Endothelial cell of umbilical vein (primary cell): ENCODE measurements at regions not wholly inside any gene's neighbourhood (a gene's known extent, or its start where the extent isn't known, plus 50 kb on each side); places are given as distances from the start of the nearest gene placed in this dataset.

Source experiments
- BruUV-seq: library from RNA; stranded (reverse); fragments of 400-500 nt; replicated peaks from 2 replicates; lab custom pipeline; 2021; lab: Mats Ljungman, UMichigan
- CTCF ChIA-PET: fragments of 300-600, 350-600 bp; sonication (Branson Sonifier 250); formaldehyde crosslinking; loops from one replicate; lab custom pipeline; 2021; ENCODE audit warnings: antibody characterized with exemption, inconsistent platforms; lab: Charles Lee
- POLR2A ChIA-PET: fragments of 300-600, 350-600 bp; sonication (Branson Sonifier 250); formaldehyde crosslinking; loops from one replicate; lab custom pipeline; 2021; ENCODE audit warnings: antibody characterized with exemption, inconsistent platforms; lab: Charles Lee
- DNase-seq: peaks from one replicate; pipeline ENCODE4 v3.0.0-alpha.2; 2011; ENCODE audit warnings: low read depth, low spot score
- FAIRE-seq: peaks from 2 replicates; lab custom pipeline; 2011; peaks lifted over from hg19 to GRCh38; lab: Jason Lieb, UNC
- H2AFZ ChIP-seq: 2 replicates; pipeline ENCODE4 v1.6.0; 2012; ENCODE audit warnings: low read depth, low read length, control low read depth, inconsistent platforms
- H3K27ac ChIP-seq: 2 replicates; pipeline ENCODE4 v1.5.1; 2011; ENCODE audit warnings: low read depth, mild to moderate bottlenecking, control low read depth, low read length, moderate library complexity; ENCODE audit not compliant: insufficient read depth
- H3K27me3 ChIP-seq, 2 experiments: 2 replicates each; pipeline versions ENCODE4 v1.6.0 to v1.6.1; 2011; ENCODE audit warnings: low read length in 2 of 2, mixed read lengths in 1 of 2; ENCODE audit not compliant: control insufficient read depth in 2 of 2, insufficient read depth in 2 of 2
- H3K36me3 ChIP-seq, 2 experiments: 2 replicates in 1 of 2; 3 replicates in 1 of 2; pipeline ENCODE4 v1.5.1; 2011; ENCODE audit warnings: low read length in 2 of 2, mild to moderate bottlenecking in 1 of 2, moderate library complexity in 1 of 2; ENCODE audit not compliant: control insufficient read depth in 2 of 2, insufficient read depth in 2 of 2; ENCODE audit errors: extremely low read depth in 1 of 2
- H3K4me1 ChIP-seq: 3 replicates; pipeline ENCODE4 v1.5.1; 2011; ENCODE audit warnings: mild to moderate bottlenecking, low read length; ENCODE audit not compliant: control insufficient read depth, insufficient read depth; ENCODE audit errors: extremely low read depth
- H3K4me2 ChIP-seq: 2 replicates; pipeline ENCODE4 v1.6.1; 2011; ENCODE audit warnings: low read length, control low read depth, mixed read lengths; ENCODE audit not compliant: insufficient read depth
- H3K4me3 ChIP-seq, 3 experiments: fragments of 200-600 bp in 1 of 3; sonication (generic), shearing (Covaris generic) in 1 of 3; replicated peaks in 1 of 3; 2 replicates each; pipeline ENCODE4 v1.5.1; 2011 to 2016; ENCODE audit warnings: control low read depth in 3 of 3, low read length in 3 of 3, mild to moderate bottlenecking in 2 of 3, inconsistent platforms in 1 of 3, low read depth in 1 of 3, moderate library complexity in 1 of 3; ENCODE audit not compliant: insufficient read depth in 1 of 3
- H3K79me2 ChIP-seq: 2 replicates; pipeline ENCODE4 v1.6.0; 2012; ENCODE audit warnings: low read length, inconsistent platforms; ENCODE audit not compliant: control insufficient read depth, insufficient read depth
- H3K9ac ChIP-seq: replicated peaks from 2 replicates; pipeline ENCODE3; 2011; ENCODE audit warnings: low read length, control low read depth; ENCODE audit not compliant: insufficient read depth; ENCODE audit errors: extremely low read depth
- H3K9me1 ChIP-seq: replicated peaks from 3 replicates; pipeline ENCODE4 v1.6.0; 2011; ENCODE audit warnings: mild to moderate bottlenecking, low read length; ENCODE audit not compliant: control insufficient read depth, insufficient read depth; ENCODE audit errors: extremely low read depth
- H3K9me3 ChIP-seq: replicated peaks from 2 replicates; pipeline ENCODE4 v1.5.1; 2012; ENCODE audit warnings: low read length, inconsistent platforms; ENCODE audit not compliant: control insufficient read depth, insufficient read depth
- H4K20me1 ChIP-seq: replicated peaks from 2 replicates; pipeline ENCODE3; 2011; ENCODE audit warnings: mild to moderate bottlenecking, low read length; ENCODE audit not compliant: control insufficient read depth, insufficient read depth; ENCODE audit errors: extremely low read depth
- CTCF ChIP-seq, 2 donors: IDR thresholded peaks; 1 replicate in 1 of 2; 2 replicates in 1 of 2; pipeline ENCODE4 v1.5.1; 2011; ENCODE audit warnings: low read length in 2 of 2, mild to moderate bottlenecking in 2 of 2, moderate library complexity in 2 of 2, control low read depth in 1 of 2, inconsistent platforms in 1 of 2, low read depth in 1 of 2; ENCODE audit not compliant: insufficient read depth in 1 of 2; ENCODE audit errors: extremely low read depth in 1 of 2
- EZH2 ChIP-seq: IDR thresholded peaks from 2 replicates; pipeline ENCODE4 v1.6.1; 2012; ENCODE audit warnings: borderline replicate concordance, low read depth, mild to moderate bottlenecking, moderate library complexity, low read length, inconsistent platforms; ENCODE audit not compliant: severe bottlenecking
- FOS ChIP-seq: IDR thresholded peaks from 2 replicates; pipeline ENCODE4 v1.6.1; 2011; ENCODE audit warnings: mild to moderate bottlenecking, low read length, moderate library complexity, borderline replicate concordance; ENCODE audit not compliant: insufficient read depth
- GATA2 ChIP-seq: IDR thresholded peaks from 2 replicates; pipeline ENCODE4 v1.7.0; 2011; ENCODE audit warnings: low read depth, mild to moderate bottlenecking, moderate library complexity, mixed read lengths, low read length; ENCODE audit not compliant: insufficient read length, insufficient read depth
- JUN ChIP-seq: IDR thresholded peaks from 2 replicates; pipeline ENCODE4 v1.6.1; 2011; ENCODE audit warnings: borderline replicate concordance, low read depth; ENCODE audit not compliant: insufficient read length, insufficient read depth
- MAX ChIP-seq: IDR thresholded peaks from 2 replicates; pipeline ENCODE4 v1.6.1; 2011; ENCODE audit not compliant: insufficient read depth, insufficient read length
- MYC ChIP-seq: IDR thresholded peaks from one replicate; pipeline ENCODE4 v1.6.1; 2011; ENCODE audit warnings: mild to moderate bottlenecking, low read depth, low read length
- POLR2A ChIP-seq: IDR thresholded peaks from 2 replicates; pipeline ENCODE4 v1.6.1; 2012; ENCODE audit warnings: low read depth, mild to moderate bottlenecking, control low read depth, low read length
- POLR2AphosphoS5 ChIP-seq: IDR thresholded peaks from 2 replicates; pipeline ENCODE4 v1.6.1; 2012; ENCODE audit warnings: low read depth, mild to moderate bottlenecking, control low read depth, low read length, moderate library complexity; ENCODE audit not compliant: insufficient read depth
- dilution Hi-C: fragments of 300-500 bp; cut with MboI; formaldehyde crosslinking; loops from one replicate; pipeline ENCODE4 v1.15.0; 2019; ENCODE audit warnings: low sequenced_read_pairs; ENCODE audit not compliant: extremely low pct_ligation_motif_present
- intact Hi-C: fragments of 100-400 bp; cut with micrococcal nuclease; formaldehyde crosslinking; loops from one replicate; pipeline ENCODE4 v1.10.0; 2022

GRCh38 chr4:153111426-153112040 lies 92.7 kb upstream of the TRIM2 start:
- Histone ChIP-seq H3K27me3 (peaks cover 0 to 2% of the 10 kb centered on the region in 2 experiments), H4K20me1 (no peaks in the 10 kb centered on the region), H3K4me3 (no peak overlapping the region), H3K9me1 (no peaks in the 10 kb centered on the region), H3K27ac (no peak overlapping the region), H3K9me3 (no peaks in the 10 kb centered on the region), H3K36me3 (no peaks in the 10 kb centered on the region), H3K4me2 (no peak overlapping the region), H3K4me1 (no peaks in the 10 kb centered on the region), H3K79me2 (no peaks in the 10 kb centered on the region), H2AFZ (no peak overlapping the region), H3K9ac (no peak overlapping the region)
- DNase-seq (no peak), FAIRE-seq (no peak)
- ChIA-PET CTCF (interaction anchor here (1.0 to 2.4 kb wide), 2 partner anchors 15 to 28 kb away, joined by 3 to 15 read pairs; no protein-coding TSS in a partner anchor), POLR2A (interaction anchor here (0.6 kb wide), 1 partner anchor 24 kb away, joined by 3 read pairs; no protein-coding TSS in a partner anchor)
- intact Hi-C loops (no loop called here), dilution Hi-C loops (no loop called here)
- no TSS peak for BruUV-seq
- TF ChIP-seq FOS: no peak
- no peak for TF ChIP-seq JUN
- no peak for TF ChIP-seq POLR2A
- TF ChIP-seq EZH2: no peak
- TF ChIP-seq GATA2: no peak
- TF ChIP-seq MYC: no peak
- TF ChIP-seq MAX: no peak
- no peak for TF ChIP-seq POLR2AphosphoS5
- no peak for TF ChIP-seq CTCF (IDR thresholded peaks at IDR 0.05; ENCODE audit: extremely low read depth in 1 of 2, insufficient read depth in 1 of 2, low read depth in 1 of 2, low read length in 2 of 2)
